Cardiac fibroblast (primary cell): ENCODE measurements at regions not wholly inside any gene's neighbourhood (a gene's known extent, or its start where the extent isn't known, plus 50 kb on each side); places are given as distances from the start of the nearest gene placed in this dataset.

ENCODE experiments used
- DNase-seq, 2 donors: peaks; one replicate each; pipeline versions ENCODE4 v3.0.0 to v3.0.0-alpha.2; 2010; ENCODE audit warnings: low read depth in 2 of 2
- H3K4me3 ChIP-seq, 2 donors: replicated peaks in 1 of 2; 1 replicate in 1 of 2; 2 replicates in 1 of 2; pipeline ENCODE4 v1.5.1; 2011; ENCODE audit warnings: low read depth in 2 of 2, low read length in 2 of 2, mild to moderate bottlenecking in 2 of 2, moderate library complexity in 1 of 2
- CTCF ChIP-seq: IDR thresholded peaks from one replicate; pipeline ENCODE4 v1.5.1; 2011; ENCODE audit warnings: low read depth, mild to moderate bottlenecking, low read length, inconsistent platforms

- TF ChIP-seq CTCF, result no peak
- DNase-seq, result no peak
- H3K4me3 ChIP-seq, result no peak overlapping the region
These were observed 394.7 kb upstream of the KLF12 start for GRCh38 chr13:74528734-74529513.

DNA sequence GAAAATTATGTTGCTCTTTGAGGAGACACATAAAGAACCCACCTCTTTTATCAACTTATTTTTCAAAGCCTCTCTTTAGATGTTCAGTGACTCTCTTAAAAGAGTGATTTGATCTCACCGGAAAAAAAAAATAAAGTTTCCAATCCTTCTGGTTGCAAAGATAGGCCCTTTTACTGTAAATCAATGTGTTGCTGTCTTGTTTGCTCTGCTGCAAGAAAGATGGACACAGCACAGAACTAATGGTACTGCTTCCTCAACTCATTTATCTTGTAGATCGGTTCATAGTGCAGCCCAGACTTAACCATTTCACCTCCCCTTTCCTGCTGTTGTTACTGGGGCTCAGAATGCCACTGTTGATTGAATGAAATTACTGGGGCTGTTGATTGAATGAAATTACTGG is 388.9 kb upstream of the KLF12 start:
- H3K4me3 ChIP-seq, result no peak overlapping the region
- no peak for TF ChIP-seq CTCF
- no peak for DNase-seq

DNA sequence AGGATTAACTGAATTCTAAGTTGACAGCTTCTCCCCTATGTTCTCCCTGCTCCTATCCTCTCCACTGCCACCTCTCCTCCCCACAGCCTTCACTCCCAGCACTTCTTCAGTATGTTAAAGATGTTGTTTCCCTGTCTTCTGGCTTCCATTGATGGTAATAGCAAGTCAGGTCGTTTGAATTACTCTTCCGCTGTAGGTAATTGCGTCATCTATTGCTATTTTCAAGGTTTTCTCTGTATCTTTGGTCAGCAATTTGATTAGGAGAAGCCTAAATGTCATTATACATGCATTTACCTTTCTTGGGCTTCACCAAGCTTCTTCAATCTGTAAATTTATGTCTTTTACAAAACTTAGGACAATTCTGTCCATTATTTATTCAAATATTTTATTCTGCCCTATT is 377.3 kb upstream of the KLF12 start:
- DNase-seq, result no peak
- no peak for TF ChIP-seq CTCF
- no peak overlapping the region for H3K4me3 ChIP-seq

DNA sequence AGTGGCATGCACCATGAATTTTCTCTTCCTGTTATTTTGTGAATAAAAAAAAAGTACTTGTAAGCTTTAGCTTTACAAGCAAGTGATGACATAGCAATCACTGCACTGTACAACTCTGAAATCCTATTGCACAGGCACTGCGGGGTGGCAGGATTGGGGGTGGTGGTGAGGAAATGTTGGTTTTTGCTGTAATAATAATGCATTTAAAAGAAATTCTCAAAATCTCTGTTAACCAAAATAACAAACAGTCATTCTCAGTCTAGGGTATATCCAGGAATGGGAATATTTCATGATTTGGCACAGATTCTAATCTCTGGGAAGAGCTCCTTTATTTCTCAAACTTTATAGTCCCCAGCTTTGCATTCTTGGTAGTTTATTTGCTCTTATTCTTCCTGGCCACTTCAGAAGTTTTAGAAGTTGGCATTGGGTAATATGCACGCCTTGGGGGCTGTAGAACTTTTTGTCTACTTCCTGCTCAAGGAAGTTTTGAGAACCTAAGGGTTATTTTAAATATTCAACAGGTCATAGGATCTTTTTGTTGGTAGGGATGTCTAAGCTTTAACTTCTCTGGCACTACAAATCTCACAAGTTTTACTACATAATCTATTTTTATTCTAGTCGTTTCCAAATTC is 353.0 kb upstream of the KLF12 start:
- no peak overlapping the region for H3K4me3 ChIP-seq
- no peak for DNase-seq

GRCh38 chr13:74485757-74486156 is 351.6 kb upstream of the KLF12 start:
- no peak for DNase-seq
- no peak overlapping the region for H3K4me3 ChIP-seq

More for the DNA sequence above, 353.0 kb upstream of the KLF12 start:
- no peak for TF ChIP-seq CTCF

DNA sequence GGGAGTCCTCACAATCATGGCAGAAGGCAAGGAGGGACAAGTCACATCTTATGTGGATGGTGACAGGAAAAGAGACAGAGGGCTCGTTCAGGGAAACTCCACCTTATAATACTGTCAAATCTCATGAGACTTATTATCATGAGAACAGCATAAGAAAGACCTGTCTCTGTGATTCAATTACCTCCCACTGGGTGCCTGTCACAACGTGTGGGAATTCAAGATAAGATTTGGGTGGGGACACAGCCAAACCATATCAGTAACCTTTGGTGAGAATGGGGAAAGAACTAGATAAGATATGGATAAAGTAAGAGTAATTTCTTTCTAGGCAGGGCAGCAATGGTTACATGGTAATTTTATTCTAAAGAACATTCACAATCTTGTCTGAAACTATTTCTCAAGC is 344.9 kb upstream of the KLF12 start:
- no peak for TF ChIP-seq CTCF
- no peak overlapping the region for H3K4me3 ChIP-seq
- DNase-seq, result no peak

More at GRCh38 chr13:74485757-74486156, 351.6 kb upstream of the KLF12 start:
- no peak for TF ChIP-seq CTCF

DNA sequence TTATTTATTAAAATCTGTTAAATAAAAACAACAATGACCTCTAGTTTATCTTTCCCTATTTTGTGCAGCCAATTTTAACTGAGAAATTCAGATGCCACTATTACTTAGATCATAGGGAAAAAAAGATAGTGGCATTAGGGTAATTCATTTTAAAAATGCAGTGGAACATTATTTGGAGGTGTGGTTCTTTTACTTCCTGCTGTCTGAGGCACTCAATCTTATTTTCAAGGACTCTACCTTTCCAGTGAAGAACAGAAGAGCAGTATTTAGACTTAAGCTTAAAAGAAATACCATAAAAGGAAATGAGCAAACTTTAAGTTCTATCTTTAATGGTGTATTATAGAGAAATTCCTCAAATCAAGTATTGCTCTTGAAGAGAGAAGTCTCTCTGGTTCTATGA is 342.6 kb upstream of the KLF12 start:
- no peak for DNase-seq
- no peak overlapping the region for H3K4me3 ChIP-seq
- no peak for TF ChIP-seq CTCF
